Activated T-helper 17 cell treated with anti-CD3 and anti-CD28 coated beads, Interleukin-2, amount 50 U/mL, for 72 hours (primary cell): ENCODE measurements at regions not wholly inside any gene's neighbourhood (a gene's known extent, or its start where the extent isn't known, plus 50 kb on each side); places are given as distances from the start of the nearest gene placed in this dataset.

Source experiments
- ATAC-seq: fragments of 150-1000 bp; cut with Tn5 transposase; replicated peaks from 2 replicates; pipeline ENCODE4 v1.10.0; 2021; ENCODE audit warnings: mild to moderate bottlenecking, moderate library complexity
- H3K27ac Mint-ChIP-seq: one replicate; pipeline ENCODE4 v1.8.0; 2022; ENCODE audit warnings: mixed read lengths
- H3K27me3 Mint-ChIP-seq: one replicate; pipeline ENCODE4 v1.8.0; 2022; ENCODE audit warnings: mixed read lengths
- H3K36me3 Mint-ChIP-seq: one replicate; pipeline ENCODE4 v1.8.0; 2022; ENCODE audit warnings: low read depth, mild to moderate bottlenecking, mixed read lengths
- H3K4me1 Mint-ChIP-seq: one replicate; pipeline ENCODE4 v1.8.0; 2022; ENCODE audit warnings: mixed read lengths
- H3K4me3 Mint-ChIP-seq: one replicate; pipeline ENCODE4 v1.8.0; 2022; ENCODE audit warnings: mild to moderate bottlenecking, mixed read lengths
- H3K9me3 Mint-ChIP-seq: one replicate; pipeline ENCODE4 v1.8.0; 2022; ENCODE audit warnings: mixed read lengths

DNA sequence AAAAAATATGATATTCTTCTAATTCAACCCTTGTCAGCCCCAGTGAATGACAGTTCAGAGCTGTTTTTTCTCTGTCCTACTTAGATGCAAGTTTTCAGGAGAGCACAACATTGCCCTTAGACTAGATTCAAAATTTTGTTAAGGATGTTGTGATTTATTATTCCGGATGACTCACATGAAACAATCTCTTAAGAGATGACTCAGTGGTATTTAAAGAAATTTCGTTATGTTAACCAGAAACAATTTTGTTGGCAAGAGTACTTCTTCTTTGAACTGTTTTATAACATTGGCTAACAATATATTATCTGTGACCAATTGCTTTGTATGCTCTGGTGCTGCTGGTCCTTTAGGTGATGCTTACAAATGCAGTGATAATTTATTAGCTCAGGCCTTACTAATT is 132.0 kb downstream of the IZUMO3 start:
- no peak overlapping the region for H3K4me3 Mint-ChIP-seq
- H3K36me3 Mint-ChIP-seq = no peaks in the 10 kb centered on the region
- peaks cover 19% of the 10 kb centered on the region for H3K9me3 Mint-ChIP-seq
- no peak for ATAC-seq
- H3K27ac Mint-ChIP-seq = no peak overlapping the region
- no peaks in the 10 kb centered on the region for H3K27me3 Mint-ChIP-seq
- H3K4me1 Mint-ChIP-seq = no peaks in the 10 kb centered on the region

DNA sequence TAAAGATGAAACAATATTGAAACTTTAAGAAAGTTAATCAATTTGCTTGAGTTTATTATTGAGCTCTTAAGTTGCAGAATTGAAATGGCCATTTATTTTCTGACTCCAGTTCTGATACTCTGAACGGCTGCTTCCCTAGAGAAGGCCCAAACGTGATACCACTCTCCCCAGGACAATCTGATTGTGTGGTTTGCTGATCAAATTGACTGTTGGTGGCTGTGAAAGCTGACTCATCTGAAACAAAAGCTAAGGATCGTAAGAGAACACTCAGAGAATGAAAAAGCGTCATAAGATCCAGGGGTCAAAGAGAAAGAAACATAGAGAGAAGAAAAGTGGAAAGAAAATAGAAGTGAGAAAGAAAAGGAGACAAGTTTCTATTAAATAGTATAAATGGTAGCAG is 147.2 kb downstream of the IZUMO3 start:
- Mint-ChIP-seq H3K4me1 (no peaks in the 10 kb centered on the region), H3K4me3 (no peak overlapping the region), H3K9me3 (peaks cover 18% of the 10 kb centered on the region), H3K27me3 (no peaks in the 10 kb centered on the region), H3K36me3 (no peaks in the 10 kb centered on the region), H3K27ac (no peak overlapping the region)
- no peak for ATAC-seq

DNA sequence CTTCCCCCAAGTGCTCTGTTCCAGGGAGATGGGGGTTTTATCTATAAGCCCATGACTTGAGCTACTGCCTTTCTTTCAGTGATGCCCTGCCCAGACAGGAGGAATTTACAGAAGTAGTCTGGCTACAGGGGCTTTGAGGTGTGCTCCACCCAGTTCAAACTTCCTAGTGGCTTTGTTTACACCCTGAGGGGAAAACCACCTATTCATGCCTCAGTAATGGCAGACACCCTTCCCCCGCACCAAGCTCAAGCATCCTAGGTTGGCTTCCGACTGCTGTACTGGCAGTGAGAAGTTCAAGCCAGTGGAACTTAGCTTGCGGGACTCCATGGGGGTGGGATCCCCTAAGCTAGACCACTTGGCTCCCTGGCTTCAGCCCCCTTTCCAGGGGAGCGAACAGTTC is 154.6 kb downstream of the IZUMO3 start:
- Mint-ChIP-seq H3K4me1 (no peaks in the 10 kb centered on the region), H3K9me3 (peaks cover 38% of the 10 kb centered on the region), H3K4me3 (no peak overlapping the region), H3K27ac (no peak overlapping the region), H3K36me3 (no peaks in the 10 kb centered on the region), H3K27me3 (no peaks in the 10 kb centered on the region)
- no peak for ATAC-seq

DNA sequence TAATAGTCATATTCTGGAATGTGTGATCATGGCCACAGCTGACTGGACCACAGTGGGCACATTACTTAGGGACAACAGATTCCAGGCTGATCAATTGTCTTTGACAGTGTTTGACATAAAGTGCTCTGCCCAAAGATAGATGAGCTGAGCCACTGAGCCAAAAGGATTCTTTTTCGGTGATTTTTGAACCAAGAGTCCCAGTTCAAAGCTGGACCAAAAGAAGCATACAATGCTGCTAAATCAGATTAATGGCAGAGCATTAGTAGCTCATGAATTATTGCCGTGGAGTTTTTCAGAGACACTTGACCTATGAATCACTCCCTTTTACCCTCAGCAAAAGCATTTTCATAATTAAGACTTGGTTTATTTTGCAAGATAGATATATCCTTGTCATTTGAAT is 160.6 kb downstream of the IZUMO3 start:
- Mint-ChIP-seq H3K36me3 (no peaks in the 10 kb centered on the region), H3K9me3 (peaks cover 39% of the 10 kb centered on the region), H3K27me3 (no peaks in the 10 kb centered on the region), H3K4me3 (no peak overlapping the region), H3K4me1 (no peaks in the 10 kb centered on the region), H3K27ac (no peak overlapping the region)
- ATAC-seq = no peak

DNA sequence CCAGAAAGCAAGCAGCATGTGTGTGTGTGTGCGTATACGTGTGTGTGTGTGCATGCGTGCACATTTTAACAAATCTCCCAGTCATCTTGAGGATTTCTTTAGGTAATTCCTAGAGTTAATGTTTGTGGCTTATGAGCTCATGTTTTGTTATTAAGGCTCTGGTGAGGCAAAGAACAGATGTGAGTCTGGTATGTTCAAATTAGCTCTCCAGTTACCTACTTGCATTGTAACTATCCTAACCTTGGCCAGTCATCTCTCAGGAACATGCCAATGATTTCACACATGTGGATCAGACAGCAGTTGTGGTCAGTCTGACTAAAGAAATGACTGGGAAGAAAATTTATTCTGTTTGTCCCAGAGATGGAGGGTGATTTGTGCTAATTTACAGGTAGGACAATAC is 163.1 kb downstream of the IZUMO3 start:
- Mint-ChIP-seq H3K4me1 (no peaks in the 10 kb centered on the region), H3K9me3 (peaks cover 26% of the 10 kb centered on the region), H3K27me3 (no peaks in the 10 kb centered on the region), H3K36me3 (no peaks in the 10 kb centered on the region), H3K27ac (no peak overlapping the region), H3K4me3 (no peak overlapping the region)
- no peak for ATAC-seq

DNA sequence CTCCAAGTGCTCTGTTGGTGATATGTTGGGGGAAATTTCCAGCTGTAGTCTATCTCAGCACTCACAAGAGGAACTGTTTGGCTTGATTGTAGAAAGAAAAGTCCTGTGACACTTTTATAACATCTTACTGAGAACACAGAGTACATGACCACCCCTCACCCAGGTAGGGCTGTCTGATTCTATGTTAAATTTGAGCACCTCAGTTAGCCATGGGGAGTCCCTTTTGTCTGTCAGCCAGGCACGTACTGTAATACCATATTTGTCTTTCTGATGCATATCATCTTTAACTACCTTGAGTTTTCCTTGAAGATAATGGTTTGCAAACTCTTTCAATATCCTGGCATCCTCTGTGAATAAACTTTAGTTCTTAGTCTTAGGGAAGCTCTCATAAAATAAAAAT is 164.5 kb downstream of the IZUMO3 start:
- Mint-ChIP-seq H3K27ac (no peak overlapping the region), H3K27me3 (no peaks in the 10 kb centered on the region), H3K9me3 (peaks cover 16% of the 10 kb centered on the region), H3K4me1 (no peaks in the 10 kb centered on the region), H3K36me3 (no peaks in the 10 kb centered on the region), H3K4me3 (no peak overlapping the region)
- ATAC-seq = no peak

DNA sequence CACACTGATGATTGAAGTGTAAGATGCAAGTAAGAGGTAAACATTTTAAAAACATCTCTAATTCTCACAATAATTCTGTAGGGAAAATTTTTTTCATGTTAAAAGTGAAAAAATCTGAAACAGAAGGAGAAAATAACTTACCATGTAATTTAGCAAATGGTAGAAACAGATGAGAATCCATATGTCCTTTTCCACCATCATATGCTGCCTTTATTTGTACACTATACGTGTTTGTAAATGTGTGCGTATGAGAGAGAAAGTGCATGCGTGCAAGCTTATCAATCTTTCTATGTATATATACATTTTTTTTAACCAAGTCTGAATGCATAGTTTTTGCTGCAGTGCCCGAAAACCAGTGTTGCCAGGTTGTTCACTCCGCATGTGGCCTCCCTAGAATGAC is 186.7 kb downstream of the IZUMO3 start:
- Mint-ChIP-seq H3K27me3 (no peaks in the 10 kb centered on the region), H3K4me3 (no peak overlapping the region), H3K36me3 (no peaks in the 10 kb centered on the region), H3K9me3 (peaks cover 36% of the 10 kb centered on the region), H3K4me1 (no peaks in the 10 kb centered on the region), H3K27ac (no peak overlapping the region)
- ATAC-seq = no peak

DNA sequence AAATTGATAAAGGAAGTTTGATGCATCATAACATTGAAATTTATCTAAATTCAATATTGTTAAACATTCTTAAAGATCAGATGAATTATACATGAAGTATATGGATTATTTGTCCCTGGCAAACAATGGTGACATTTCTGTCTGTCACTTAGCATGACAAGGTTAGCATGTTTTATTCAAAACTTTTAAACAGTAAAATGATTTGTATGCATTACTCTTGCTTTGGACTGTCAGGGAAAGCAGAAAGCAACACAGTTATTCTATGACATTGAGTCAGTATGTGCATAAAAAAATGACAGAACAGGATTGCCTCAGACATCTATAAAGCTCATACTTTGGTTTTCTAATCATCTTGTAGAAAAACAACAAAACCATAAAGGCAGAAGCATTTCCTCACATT is 193.7 kb downstream of the IZUMO3 start:
- ATAC-seq = no peak
- Mint-ChIP-seq H3K27ac (no peak overlapping the region), H3K4me1 (no peaks in the 10 kb centered on the region), H3K4me3 (no peak overlapping the region), H3K36me3 (no peaks in the 10 kb centered on the region), H3K9me3 (peaks cover 16% of the 10 kb centered on the region), H3K27me3 (no peaks in the 10 kb centered on the region)

DNA sequence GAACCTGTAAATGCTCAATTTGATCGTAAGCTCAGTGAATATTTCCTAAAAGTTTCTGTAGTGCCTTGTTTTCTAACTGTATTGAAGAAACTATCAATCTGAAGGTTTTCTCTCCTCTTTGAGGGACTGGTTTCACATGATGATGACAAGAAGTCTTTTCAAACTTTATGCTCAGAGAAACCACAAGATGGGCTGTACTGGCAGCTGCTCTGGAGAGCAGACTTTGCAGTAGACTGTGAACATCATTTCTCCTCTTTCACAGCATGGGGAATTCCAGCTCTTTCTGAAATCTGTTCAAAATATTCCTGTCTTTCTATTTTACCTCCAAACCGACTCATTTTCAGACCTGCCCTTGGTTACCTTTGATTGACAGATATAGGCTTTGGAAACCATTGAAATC is 194.4 kb downstream of the IZUMO3 start:
- H3K27me3 Mint-ChIP-seq = no peaks in the 10 kb centered on the region
- no peak overlapping the region for H3K27ac Mint-ChIP-seq
- no peak overlapping the region for H3K4me3 Mint-ChIP-seq
- no peaks in the 10 kb centered on the region for H3K36me3 Mint-ChIP-seq
- peaks cover 16% of the 10 kb centered on the region for H3K9me3 Mint-ChIP-seq
- ATAC-seq = no peak
- no peaks in the 10 kb centered on the region for H3K4me1 Mint-ChIP-seq

DNA sequence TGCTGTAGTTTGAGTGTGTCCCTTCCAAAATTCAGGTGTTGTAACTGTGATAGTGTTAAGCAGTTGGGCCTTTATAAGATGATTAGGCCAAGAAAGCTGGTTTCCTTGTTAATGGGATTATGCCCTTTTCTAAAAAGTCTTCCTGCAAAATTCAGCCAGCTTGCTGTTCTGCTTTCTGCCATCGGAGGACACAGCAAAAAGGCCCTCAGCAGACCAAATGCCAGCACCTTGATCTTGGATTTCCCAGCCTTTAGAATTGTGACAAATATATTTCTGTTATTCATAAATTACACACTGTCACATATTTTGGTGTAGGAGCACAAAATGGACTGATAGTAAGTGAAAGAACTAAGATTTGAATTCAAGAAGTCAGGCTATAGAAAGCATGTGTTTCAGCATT is 203.2 kb downstream of the IZUMO3 start:
- Mint-ChIP-seq H3K27me3 (no peaks in the 10 kb centered on the region), H3K4me3 (no peak overlapping the region), H3K4me1 (no peaks in the 10 kb centered on the region), H3K36me3 (no peaks in the 10 kb centered on the region), H3K9me3 (peaks cover 20% of the 10 kb centered on the region), H3K27ac (no peak overlapping the region)
- ATAC-seq = no peak

DNA sequence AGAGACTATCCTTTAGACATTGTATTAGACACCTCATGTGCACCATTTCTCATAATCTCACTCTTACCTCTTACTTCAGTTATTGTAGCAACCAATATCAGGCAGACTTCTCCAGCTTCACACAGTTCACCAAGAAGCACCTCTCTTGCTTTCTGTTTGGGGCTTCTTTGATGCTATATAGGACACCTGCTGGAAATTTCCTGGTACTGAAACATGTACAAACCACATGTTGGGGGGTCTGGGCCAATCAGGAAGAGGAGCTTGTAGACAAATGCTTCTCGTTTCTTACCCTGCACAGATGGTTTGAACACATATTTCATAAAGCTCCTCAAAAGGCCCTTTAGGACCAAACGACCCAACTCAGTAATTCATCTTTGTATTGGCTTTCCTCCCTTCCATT is 212.1 kb downstream of the IZUMO3 start:
- no peaks in the 10 kb centered on the region for H3K4me1 Mint-ChIP-seq
- no peaks in the 10 kb centered on the region for H3K27me3 Mint-ChIP-seq
- ATAC-seq = no peak
- H3K36me3 Mint-ChIP-seq = no peaks in the 10 kb centered on the region
- peaks cover 23% of the 10 kb centered on the region for H3K9me3 Mint-ChIP-seq
- no peak overlapping the region for H3K4me3 Mint-ChIP-seq
- H3K27ac Mint-ChIP-seq = no peak overlapping the region

DNA sequence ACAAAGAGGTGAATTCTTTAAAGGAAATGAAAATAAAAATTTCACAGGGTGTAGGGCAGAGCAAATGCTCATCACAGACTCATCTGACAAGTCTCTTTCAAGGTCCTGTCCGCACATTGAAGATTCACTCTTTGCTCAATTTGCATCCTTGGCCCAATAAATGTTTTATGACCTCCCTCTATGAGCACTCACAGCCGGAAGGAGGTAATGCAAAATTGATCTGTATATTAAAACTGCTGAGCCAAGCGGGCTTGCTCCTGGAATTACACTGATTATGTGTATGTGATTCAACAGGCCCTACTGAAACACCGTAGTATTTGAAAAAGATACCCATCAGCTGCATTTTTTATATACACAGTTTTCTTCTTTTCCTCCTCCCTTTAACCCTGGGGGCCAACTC is 246.8 kb downstream of the IZUMO3 start:
- Mint-ChIP-seq H3K27ac (no peak overlapping the region), H3K4me3 (no peak overlapping the region), H3K36me3 (no peaks in the 10 kb centered on the region), H3K9me3 (peaks cover 29% of the 10 kb centered on the region), H3K4me1 (no peaks in the 10 kb centered on the region), H3K27me3 (no peaks in the 10 kb centered on the region)
- ATAC-seq = no peak

DNA sequence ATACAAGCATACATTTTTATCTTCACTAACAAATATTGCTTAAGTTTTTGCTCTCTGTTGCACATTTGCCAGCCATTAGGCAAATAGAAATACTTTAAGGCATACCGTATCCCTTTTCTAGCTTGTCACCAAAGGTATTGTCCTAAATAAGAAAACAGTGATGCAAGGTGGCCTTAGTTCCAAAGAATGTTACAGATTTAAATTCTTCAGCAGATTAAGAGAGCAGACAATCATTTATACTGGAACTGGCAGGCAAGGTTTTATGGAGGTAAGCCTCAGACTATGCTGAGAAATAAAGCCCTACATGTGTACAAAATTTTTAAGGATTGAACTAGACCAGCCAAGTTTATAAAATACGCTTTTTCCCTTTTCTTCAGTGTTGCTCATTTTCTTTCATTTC is 247.8 kb downstream of the IZUMO3 start:
- Mint-ChIP-seq H3K27me3 (no peaks in the 10 kb centered on the region), H3K9me3 (peaks cover 22% of the 10 kb centered on the region), H3K36me3 (no peaks in the 10 kb centered on the region), H3K4me3 (no peak overlapping the region), H3K27ac (no peak overlapping the region), H3K4me1 (no peaks in the 10 kb centered on the region)
- ATAC-seq = no peak

DNA sequence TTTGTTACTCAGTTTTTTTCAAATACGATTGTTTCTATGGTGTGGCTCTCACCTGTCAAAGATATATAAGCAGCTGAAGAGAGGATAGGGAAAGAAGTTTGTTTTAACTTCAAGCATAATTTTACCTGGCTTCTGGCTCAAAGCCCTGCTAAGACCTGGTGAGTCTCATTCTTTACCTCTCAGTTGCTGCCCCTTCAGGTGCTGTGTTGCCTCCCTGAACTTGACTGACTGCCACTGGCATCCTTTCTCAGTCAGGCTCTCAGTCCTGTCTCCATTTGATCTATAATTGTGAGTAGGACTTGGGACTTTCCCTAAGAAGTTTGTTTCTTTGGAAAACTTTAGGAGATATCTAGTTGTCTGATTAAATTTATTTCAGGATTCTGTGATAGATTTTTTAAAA is 249.6 kb downstream of the IZUMO3 start:
- no peak for ATAC-seq
- Mint-ChIP-seq H3K27ac (no peak overlapping the region), H3K36me3 (no peaks in the 10 kb centered on the region), H3K27me3 (no peaks in the 10 kb centered on the region), H3K4me1 (no peaks in the 10 kb centered on the region), H3K4me3 (no peak overlapping the region), H3K9me3 (peaks cover 32% of the 10 kb centered on the region)

DNA sequence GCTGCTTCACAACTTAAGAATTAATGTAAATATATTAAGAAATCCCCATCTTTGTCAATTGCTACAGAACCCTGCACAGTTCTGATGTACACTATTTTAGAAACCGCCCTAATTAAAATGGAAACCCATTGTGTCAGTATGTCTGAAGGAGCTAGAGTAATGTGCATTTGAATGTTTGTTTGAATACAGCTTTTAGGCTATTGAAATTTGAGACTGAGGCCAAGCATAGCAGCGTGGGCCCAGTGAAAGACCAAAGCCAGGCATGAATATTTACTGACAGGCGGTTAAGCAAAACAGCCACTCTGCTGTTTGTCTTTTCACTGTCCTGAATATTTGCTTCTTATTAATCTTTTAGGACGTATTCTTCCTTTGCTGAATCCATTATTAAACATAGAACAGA is 252.3 kb downstream of the IZUMO3 start:
- Mint-ChIP-seq H3K27me3 (no peaks in the 10 kb centered on the region), H3K36me3 (no peaks in the 10 kb centered on the region), H3K9me3 (peaks cover 26% of the 10 kb centered on the region), H3K27ac (no peak overlapping the region), H3K4me1 (no peaks in the 10 kb centered on the region), H3K4me3 (no peak overlapping the region)
- ATAC-seq = no peak

DNA sequence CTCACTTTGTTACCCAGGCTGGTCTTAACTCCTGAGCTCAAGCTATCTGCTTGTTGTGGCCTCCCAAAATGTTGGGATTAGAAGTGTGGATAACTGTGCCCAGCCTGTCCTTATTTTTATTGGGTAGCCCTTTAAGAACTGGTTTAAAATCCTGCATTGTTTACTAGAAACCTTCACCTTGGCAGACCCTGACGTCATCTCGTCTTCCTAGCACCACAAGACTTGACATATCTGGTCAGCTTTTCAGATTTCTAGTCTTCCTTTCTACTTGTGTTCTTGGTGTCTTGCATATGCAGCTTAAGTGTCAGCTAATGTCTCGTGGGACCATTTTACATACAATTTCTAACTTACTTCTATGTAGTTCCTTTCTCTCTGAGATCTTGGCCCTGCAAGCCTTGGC is 258.9 kb downstream of the IZUMO3 start:
- peaks cover 21% of the 10 kb centered on the region for H3K9me3 Mint-ChIP-seq
- no peaks in the 10 kb centered on the region for H3K27me3 Mint-ChIP-seq
- H3K36me3 Mint-ChIP-seq = no peaks in the 10 kb centered on the region
- ATAC-seq = no peak
- H3K4me1 Mint-ChIP-seq = no peaks in the 10 kb centered on the region
- no peak overlapping the region for H3K4me3 Mint-ChIP-seq
- no peak overlapping the region for H3K27ac Mint-ChIP-seq
